ENCODE measurements at regions not wholly inside any gene's neighbourhood (a gene's known extent, or its start where the extent isn't known, plus 50 kb on each side); places are given as distances from the start of the nearest gene placed in this dataset.

- DNase-seq (ENCODE audit: low spot score): peak; percentile 52
- H3K27ac Mint-ChIP-seq: no peak overlapping the region
- H3K9me3 Mint-ChIP-seq: no peaks in the 10 kb centered on the region
- no peak overlapping the region for H3K4me3 Mint-ChIP-seq
- peaks cover 2% of the 10 kb centered on the region for H3K4me1 Mint-ChIP-seq (ENCODE audit: low read depth)
- H3K36me3 Mint-ChIP-seq (ENCODE audit: low read depth): no peaks in the 10 kb centered on the region
- peaks cover 7% of the 10 kb centered on the region for H3K27me3 Mint-ChIP-seq (ENCODE audit: low read depth)
Measured at GRCh38 chr9:117487555-117488175, 72.8 kb upstream of the ASTN2 start.

GRCh38 chr9:117486426-117486825, 71.6 kb upstream of the ASTN2 start:
- H3K4me3 Mint-ChIP-seq: no peak overlapping the region
- no peak overlapping the region for H3K27ac Mint-ChIP-seq

GRCh38 chr9:117485176-117485575, 70.3 kb upstream of the ASTN2 start:
- Mint-ChIP-seq H3K27ac (no peak overlapping the region), H3K4me1 (ENCODE audit: low read depth) (peaks cover 2% of the 10 kb centered on the region), H3K27me3 (ENCODE audit: low read depth) (peaks cover 7% of the 10 kb centered on the region), H3K9me3 (no peaks in the 10 kb centered on the region), H3K4me3 (no peak overlapping the region), H3K36me3 (ENCODE audit: low read depth) (no peaks in the 10 kb centered on the region)
- DNase-seq (ENCODE audit: low spot score): no peak

More at GRCh38 chr9:117486426-117486825, 71.6 kb upstream of the ASTN2 start:
- DNase-seq (ENCODE audit: low spot score): no peak
- Mint-ChIP-seq H3K9me3 (no peaks in the 10 kb centered on the region), H3K4me1 (ENCODE audit: low read depth) (peaks cover 2% of the 10 kb centered on the region), H3K36me3 (ENCODE audit: low read depth) (no peaks in the 10 kb centered on the region), H3K27me3 (ENCODE audit: low read depth) (peaks cover 7% of the 10 kb centered on the region)

GRCh38 chr9:117480729-117481128, 65.9 kb upstream of the ASTN2 start:
- Mint-ChIP-seq H3K27me3 (ENCODE audit: low read depth) (no peaks in the 10 kb centered on the region), H3K9me3 (no peaks in the 10 kb centered on the region), H3K4me1 (ENCODE audit: low read depth) (no peaks in the 10 kb centered on the region), H3K27ac (no peak overlapping the region), H3K36me3 (ENCODE audit: low read depth) (no peaks in the 10 kb centered on the region), H3K4me3 (no peak overlapping the region)
- no peak for DNase-seq (ENCODE audit: low spot score)

- Mint-ChIP-seq H3K4me3 (no peak overlapping the region), H3K27me3 (ENCODE audit: low read depth) (no peaks in the 10 kb centered on the region), H3K9me3 (no peaks in the 10 kb centered on the region), H3K4me1 (ENCODE audit: low read depth) (no peaks in the 10 kb centered on the region), H3K36me3 (ENCODE audit: low read depth) (no peaks in the 10 kb centered on the region), H3K27ac (no peak overlapping the region)
- DNase-seq (ENCODE audit: low spot score): no peak
Measured at GRCh38 chr9:117480253-117480652, 65.4 kb upstream of the ASTN2 start.

GRCh38 chr9:117473293-117473692, 58.4 kb upstream of the ASTN2 start:
- H3K4me1 Mint-ChIP-seq (ENCODE audit: low read depth): no peaks in the 10 kb centered on the region

GRCh38 chr9:117470902-117471301, 56.0 kb upstream of the ASTN2 start:
- no peak overlapping the region for H3K4me3 Mint-ChIP-seq
- no peaks in the 10 kb centered on the region for H3K9me3 Mint-ChIP-seq
- no peak overlapping the region for H3K27ac Mint-ChIP-seq
- no peaks in the 10 kb centered on the region for H3K36me3 Mint-ChIP-seq (ENCODE audit: low read depth)
- H3K27me3 Mint-ChIP-seq (ENCODE audit: low read depth): no peaks in the 10 kb centered on the region
- H3K4me1 Mint-ChIP-seq (ENCODE audit: low read depth): no peaks in the 10 kb centered on the region
- no peak for DNase-seq (ENCODE audit: low spot score)

More at GRCh38 chr9:117473293-117473692, 58.4 kb upstream of the ASTN2 start:
- Mint-ChIP-seq H3K4me3 (no peak overlapping the region), H3K9me3 (no peaks in the 10 kb centered on the region), H3K27ac (no peak overlapping the region), H3K27me3 (ENCODE audit: low read depth) (no peaks in the 10 kb centered on the region), H3K36me3 (ENCODE audit: low read depth) (no peaks in the 10 kb centered on the region)
- no peak for DNase-seq (ENCODE audit: low spot score)

GRCh38 chr9:117470455-117470854, 55.6 kb upstream of the ASTN2 start:
- H3K9me3 Mint-ChIP-seq: no peaks in the 10 kb centered on the region
- no peaks in the 10 kb centered on the region for H3K4me1 Mint-ChIP-seq (ENCODE audit: low read depth)
- no peak for DNase-seq (ENCODE audit: low spot score)
- no peak overlapping the region for H3K4me3 Mint-ChIP-seq
- H3K27me3 Mint-ChIP-seq (ENCODE audit: low read depth): no peaks in the 10 kb centered on the region
- no peaks in the 10 kb centered on the region for H3K36me3 Mint-ChIP-seq (ENCODE audit: low read depth)
- no peak overlapping the region for H3K27ac Mint-ChIP-seq

GRCh38 chr9:117466111-117466510, 51.3 kb upstream of the ASTN2 start:
- no peak overlapping the region for H3K4me3 Mint-ChIP-seq
- H3K9me3 Mint-ChIP-seq: no peaks in the 10 kb centered on the region
- H3K27me3 Mint-ChIP-seq (ENCODE audit: low read depth): no peaks in the 10 kb centered on the region
- no peak overlapping the region for H3K27ac Mint-ChIP-seq
- DNase-seq (ENCODE audit: low spot score): no peak
- no peaks in the 10 kb centered on the region for H3K36me3 Mint-ChIP-seq (ENCODE audit: low read depth)
- no peaks in the 10 kb centered on the region for H3K4me1 Mint-ChIP-seq (ENCODE audit: low read depth)

GRCh38 chr9:117465706-117466105, 50.8 kb upstream of the ASTN2 start:
- Mint-ChIP-seq H3K36me3 (ENCODE audit: low read depth) (no peaks in the 10 kb centered on the region), H3K27ac (no peak overlapping the region), H3K9me3 (no peaks in the 10 kb centered on the region), H3K4me1 (ENCODE audit: low read depth) (no peaks in the 10 kb centered on the region), H3K27me3 (ENCODE audit: low read depth) (no peaks in the 10 kb centered on the region), H3K4me3 (no peak overlapping the region)
- DNase-seq (ENCODE audit: low spot score): no peak

- no peaks in the 10 kb centered on the region for H3K27me3 Mint-ChIP-seq (ENCODE audit: low read depth)
- H3K36me3 Mint-ChIP-seq (ENCODE audit: low read depth): no peaks in the 10 kb centered on the region
- no peaks in the 10 kb centered on the region for H3K9me3 Mint-ChIP-seq
- H3K4me1 Mint-ChIP-seq (ENCODE audit: low read depth): no peaks in the 10 kb centered on the region
- H3K4me3 Mint-ChIP-seq: no peak overlapping the region
- DNase-seq (ENCODE audit: low spot score): no peak
- no peak overlapping the region for H3K27ac Mint-ChIP-seq
Measured at GRCh38 chr9:117464941-117465616, 50.2 kb upstream of the ASTN2 start.
